CD4-positive, alpha-beta T cell treated with Interferon gamma for 1 hour (primary cell): ENCODE measurements at regions not wholly inside any gene's neighbourhood (a gene's known extent, or its start where the extent isn't known, plus 50 kb on each side); places are given as distances from the start of the nearest gene placed in this dataset.

Source experiments
- DNase-seq: peaks from one replicate; pipeline ENCODE4 v3.0.0-alpha.2; 2020

DNA sequence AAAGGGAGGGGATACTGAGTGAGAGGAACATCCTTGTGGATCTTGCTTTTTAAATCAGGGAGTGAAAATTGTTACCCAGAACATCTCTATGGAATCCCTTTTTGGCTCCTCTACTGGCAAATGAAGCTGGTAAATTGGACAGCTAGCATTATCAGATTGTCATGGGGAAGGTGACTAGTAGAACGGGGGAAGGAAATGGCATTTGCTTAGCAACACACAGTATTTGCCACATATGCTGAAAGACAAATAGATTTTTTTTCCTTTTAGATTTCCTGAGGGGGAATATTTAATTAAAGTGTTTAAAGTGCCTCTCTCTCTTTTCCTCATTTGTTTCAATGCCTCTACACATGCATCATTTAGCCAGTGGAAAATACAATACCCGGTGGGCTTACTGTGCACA lies 573.5 kb downstream of the BCKDHB start:
- DNase-seq, result no peak

DNA sequence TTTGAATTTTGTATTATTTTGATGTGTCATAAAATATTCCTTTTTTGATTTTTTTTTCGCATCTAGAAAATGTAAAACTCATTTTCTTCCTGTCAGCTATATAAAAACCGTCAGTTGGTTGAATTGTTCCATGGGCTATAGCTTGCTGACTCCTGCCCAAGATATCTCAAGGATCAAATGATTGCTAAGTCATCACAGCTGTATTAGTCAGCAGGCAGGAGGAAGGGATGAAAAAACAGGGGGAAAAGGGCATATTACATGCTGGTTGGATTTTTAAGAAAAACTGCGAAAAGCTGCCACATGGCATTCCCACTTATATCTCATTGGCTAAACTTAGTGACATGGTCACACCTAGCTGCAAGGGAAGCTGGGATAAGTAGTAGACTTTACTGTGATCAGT lies 569.9 kb downstream of the BCKDHB start:
- DNase-seq, result no peak

DNA sequence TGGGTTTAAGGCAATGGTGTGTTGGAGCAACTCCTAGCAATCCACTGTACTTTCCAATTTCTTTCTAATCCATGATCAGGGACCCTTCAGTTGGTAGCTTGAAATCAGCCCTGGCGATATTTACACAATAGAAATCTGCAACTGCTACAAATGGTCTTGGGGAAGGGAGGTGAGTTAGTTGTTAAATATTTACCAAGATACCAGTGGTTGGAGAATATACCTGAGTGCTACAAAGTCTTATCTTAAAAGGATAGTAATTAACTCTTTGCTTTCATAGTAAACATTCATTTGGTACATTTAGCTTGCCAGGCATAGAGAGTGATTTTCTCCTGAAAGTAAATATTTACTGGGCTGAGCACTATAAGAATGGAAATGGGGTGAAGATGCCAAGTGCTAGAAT lies 568.2 kb downstream of the BCKDHB start:
- no peak for DNase-seq

DNA sequence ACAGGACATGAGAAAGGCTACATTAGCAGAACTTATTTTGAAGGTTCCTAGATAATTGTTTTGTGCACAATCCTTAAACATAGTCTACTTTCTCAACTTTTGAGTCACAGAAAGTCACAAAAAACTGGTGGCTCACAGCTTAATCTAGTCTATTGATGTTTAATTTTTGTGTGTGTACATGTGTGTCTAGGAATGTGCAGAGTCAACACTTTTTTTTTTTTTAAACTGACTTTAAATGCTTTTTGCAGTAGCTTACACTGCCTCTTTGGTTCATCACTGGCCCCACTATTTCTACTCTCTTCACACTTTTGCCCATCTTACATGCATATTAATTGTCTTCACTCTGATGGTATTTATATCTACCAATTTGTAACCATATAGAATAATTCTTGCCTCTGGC lies 566.9 kb downstream of the BCKDHB start:
- no peak for DNase-seq

DNA sequence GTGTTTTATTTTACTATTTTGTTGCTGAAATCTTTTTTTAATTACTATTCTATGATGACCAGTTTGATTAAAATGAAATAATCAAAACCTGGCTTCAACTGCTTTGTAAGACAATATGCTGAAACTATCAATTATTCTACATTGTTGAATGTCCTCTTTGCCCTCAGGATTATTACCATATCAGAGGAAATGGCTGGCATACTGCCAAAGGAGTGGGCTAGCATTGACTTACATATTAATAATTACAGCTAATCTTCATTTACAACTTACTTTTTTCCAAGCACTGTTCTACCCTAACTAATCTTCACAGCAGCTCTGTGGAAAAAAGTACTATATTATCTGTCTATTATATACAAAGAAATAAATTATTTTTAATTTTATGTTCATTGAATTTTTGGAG lies 560.5 kb downstream of the BCKDHB start:
- DNase-seq, result no peak

DNA sequence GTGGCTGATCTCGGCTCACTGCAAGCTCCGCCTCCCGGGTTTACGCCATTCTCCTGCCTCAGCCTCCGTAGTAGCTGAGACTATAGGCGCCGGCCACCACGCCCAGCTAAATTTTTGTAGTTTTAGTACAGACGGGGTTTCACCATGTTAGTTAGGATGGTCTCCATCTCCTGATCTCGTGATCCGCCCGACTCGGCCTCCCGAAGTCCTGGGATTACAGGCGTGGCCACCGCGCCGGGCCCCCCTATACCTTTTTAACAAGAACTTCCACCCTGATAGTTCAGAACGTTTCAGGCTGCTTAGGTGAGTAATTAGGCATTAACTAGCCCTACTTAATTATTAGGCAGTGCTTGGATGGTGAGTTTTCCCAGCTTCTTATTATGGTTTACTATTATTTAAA lies 552.5 kb downstream of the BCKDHB start:
- DNase-seq, result no peak

DNA sequence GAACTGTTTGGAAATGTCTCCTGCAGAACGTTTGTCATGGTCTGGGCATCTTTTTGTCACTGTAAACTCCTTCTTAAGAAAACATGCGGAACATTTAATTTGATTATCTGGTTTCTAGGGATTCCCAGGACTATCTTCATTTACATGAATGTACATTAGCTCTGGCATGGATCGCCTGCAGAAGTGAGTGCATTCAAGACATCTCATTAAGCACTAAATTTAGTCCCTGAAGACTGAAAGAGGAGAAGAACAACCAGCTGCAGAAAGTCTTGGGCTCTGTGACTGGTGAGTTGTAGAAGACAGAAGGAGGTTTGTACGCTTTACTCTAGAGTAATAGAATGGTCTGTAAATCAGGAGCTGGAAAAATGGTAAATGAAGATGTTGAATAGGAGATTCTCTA lies 540.7 kb downstream of the BCKDHB start:
- no peak for DNase-seq

DNA sequence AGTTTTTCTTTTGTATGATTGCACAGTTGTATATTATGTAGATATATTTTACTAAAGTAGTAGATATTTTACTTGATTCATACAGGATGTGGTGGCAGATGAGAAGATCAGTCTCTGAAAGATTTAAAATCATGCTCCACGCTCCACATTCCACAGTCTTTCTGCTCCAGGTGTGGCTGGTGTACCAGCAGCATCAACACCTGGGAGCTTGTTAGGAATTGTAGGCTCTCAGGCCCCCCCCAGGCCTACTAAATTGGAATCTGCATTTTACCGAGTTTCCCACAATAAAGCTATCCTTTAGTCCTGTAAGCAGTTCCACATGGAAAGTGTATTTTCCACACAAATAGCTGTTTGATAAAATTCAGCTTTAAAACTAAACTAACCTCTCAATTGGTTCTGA lies 537.4 kb downstream of the BCKDHB start:
- no peak for DNase-seq

DNA sequence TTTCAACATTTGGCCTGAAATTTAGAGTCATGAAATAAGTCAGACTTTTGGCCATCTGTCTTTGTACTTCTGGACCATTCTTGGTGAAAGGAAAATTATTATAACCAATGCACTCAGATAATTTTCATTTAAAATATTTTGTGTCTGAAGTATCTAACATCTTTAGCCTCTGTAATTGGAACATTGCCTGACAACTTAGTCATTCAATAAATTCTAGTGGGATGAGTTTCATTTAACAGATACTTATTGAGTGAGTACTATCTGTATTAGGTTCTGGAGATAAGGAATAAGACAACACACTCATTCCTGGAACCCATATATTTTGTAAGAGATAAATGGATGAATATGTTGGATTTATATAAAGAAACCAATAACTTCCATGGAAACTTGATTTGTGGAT lies 536.0 kb downstream of the BCKDHB start:
- no peak for DNase-seq

DNA sequence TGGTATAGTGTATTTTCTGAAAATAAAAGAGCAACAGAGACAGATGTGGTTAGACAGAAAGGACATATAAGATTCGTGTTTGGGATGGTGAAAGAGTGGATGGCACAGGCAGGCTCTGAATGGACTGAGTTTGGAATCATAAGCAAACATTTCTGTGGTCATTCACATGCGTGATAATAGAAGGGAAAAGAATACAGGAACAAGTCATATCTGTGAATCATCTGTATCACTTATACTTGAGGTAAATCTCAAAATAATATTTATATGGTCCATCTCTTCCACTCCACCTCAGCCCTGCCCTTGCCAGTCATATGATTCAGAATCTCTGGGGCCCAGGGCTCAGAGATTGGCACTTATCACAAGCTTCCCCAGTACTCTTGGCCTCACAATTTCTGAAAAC lies 535.1 kb downstream of the BCKDHB start:
- no peak for DNase-seq

DNA sequence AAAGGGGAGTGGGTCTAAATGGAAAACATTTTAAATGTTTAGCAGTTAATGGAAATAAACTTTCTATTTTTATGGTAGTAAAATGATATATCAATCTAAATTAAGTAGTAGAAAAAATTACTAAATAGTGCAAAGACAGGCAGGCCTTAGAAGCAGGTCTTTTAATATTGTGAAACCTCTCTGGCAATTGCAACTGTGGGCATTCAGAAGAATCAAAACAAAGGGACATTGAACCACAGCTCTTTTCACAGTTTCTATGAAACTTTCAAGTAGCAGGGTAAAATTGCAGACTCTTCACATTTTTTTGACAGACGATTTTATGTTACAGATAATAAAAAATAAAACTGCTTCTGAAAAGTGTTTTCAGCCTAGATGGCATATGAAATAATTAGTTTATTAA lies 533.7 kb downstream of the BCKDHB start:
- no peak for DNase-seq

DNA sequence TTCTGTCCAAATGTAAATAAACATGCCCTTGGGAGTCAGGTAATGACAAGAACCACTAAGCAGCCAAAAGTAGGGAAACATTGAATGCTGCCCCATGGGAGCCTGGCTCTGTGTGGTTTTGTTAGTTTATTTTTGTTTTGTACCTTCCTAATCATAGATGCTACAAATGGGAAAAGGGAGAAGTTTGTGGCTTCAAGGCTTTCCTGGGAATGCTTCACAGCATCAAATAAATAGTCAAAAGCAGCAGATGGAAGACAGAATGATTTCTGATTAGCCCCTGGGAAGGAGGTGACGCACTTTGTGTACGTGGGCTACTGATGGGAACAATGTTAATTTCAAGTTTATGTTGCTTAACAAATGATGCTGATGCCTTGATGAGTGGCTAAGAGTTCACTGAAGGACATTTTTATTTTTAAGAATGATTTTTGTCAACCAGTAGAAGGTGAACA lies 532.7 kb downstream of the BCKDHB start:
- no peak for DNase-seq

DNA sequence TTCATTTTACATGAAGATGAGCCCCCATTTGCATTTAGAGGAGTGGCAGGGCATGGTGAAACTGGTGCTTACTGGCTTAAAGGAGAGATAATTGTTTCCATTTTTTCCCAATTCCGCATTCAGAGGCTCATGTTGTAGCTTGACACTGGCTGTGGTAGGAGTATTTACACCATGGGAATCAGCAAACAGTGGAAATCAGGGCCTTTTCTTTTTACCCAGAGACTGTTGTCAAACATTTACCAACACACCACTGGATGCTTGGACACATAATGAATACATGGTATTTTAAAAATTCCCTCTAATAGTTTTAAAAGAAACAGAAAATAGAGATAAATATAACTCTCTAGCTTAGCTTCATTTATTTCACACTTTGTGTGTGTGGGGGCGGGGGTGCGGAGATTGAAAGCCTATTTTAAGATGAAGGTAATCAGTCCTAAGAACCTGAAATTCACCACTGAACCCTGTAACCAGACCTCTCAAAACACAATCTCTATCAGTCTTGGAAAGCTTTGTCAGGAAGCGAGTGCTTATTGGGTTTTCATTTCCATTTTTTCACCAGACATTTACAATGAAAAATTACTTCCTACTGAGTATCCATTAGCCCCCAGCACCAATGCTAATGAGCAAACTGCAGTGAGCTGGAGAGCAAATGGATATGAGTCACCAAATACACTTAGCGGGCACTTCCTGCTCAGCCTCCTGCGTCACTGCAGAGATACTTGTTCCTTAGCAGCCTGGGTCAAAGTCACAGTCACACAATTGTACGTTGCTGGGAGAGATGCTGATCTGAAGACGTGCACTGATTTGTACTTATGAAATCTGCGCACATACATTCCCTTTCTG lies 532.0 kb downstream of the BCKDHB start:
- DNase-seq, result peak; percentile 9

DNA sequence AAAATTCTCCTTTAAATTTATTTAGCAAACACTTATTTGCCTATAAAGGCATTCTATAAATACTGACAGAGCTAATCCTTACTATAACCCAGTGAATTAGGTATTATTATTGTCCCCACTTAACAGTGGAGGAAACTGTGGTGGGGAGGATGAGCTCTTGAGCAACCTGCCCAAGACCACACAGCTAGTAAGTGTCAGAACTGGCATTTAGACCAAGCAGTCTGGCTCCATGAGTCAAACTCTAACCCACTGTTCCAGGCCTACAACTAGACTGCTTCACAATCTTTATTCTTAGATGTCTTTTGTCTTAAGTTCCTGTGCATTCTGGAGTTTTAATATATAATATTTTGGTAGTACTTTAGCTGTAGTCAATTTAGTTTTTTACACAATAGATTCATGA lies 530.8 kb downstream of the BCKDHB start:
- no peak for DNase-seq

DNA sequence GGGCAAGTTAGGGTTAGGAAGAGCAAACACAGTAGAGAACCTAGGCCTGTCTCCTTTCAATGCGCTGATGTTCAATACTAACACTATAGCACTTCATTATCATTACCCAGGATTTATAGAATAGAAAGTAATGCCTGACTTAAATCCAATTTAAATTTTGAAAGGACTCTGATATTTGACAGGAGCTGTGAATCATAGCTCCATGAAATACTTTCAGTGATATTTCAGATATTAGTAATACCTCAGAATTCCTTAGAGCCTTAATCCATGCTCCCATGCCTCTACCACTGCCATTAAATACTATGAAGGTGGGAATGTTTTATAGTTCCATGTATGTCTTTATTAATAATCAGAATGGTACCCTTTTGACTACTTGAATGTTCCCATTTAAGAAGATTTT lies 530.2 kb downstream of the BCKDHB start:
- DNase-seq, result no peak

DNA sequence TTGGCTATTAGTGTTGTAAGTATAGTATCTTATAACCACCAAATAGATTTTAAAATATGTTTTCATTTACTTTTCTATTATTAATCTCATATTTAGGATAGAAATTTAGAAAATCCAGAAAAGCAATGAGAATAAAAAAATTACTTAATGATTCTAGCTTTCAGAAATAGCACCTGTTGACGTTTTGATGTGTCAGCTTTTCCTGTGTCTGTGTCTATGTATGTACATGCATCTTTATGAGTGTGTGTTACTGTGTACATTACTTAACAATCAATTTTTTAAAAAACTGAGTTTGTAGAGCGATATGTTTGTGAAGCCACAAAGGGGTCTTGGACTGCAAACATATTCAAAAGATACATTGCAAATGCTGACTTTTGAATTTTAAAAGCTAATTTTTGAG lies 526.9 kb downstream of the BCKDHB start:
- DNase-seq, result no peak

DNA sequence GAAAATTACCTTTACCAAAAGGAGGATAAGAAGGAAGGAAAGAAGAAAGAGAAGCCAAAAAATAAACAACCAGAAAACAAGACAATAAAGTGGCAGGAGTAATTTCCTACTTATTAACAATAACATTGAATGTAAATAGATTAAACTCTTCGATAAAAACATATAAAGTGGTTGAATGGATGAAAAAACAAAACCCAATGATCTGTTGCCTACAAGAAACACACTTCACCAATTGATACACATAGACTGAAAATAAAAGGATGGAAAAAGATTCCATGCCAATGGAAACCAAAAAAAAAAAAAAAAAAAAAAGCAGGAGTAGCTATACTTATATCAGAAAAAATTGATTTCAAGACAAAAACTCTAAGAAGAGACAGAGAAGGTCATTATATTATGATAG lies 518.9 kb downstream of the BCKDHB start:
- DNase-seq, result no peak

DNA sequence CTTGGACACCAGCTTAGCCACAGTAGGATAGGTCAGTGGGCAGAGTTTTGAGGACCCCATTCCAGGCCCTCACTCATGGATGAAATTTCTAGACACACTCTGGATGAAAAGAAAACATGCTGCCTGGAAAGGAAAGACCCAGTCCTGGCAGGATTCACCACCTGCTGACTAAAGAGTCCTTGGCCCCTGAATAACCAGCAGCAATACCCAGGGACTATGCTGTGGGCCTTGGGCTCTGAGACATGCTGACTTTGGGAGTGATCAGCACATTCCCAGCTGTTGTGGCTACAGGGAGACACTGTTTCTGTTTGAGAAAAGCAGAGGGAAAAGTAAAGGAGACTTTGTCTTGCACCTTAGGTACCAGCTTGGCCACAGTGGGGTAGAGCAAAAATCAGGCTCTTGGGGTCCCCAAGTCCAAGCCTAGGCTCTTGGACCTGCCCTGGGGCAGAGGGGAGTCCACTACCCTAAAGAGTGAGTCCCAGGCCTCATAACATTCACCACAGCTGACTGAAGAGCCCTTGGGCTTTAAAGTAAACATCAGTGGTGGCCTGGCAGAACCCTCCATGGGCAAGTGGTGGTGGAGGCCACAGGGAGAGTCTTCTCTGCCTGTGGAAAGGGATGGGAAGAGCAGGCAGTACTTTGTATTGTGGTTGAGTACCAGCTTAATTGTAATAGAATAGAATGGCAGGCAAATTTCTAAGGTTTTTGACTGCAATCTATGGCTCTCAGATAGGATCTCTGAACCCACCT lies 516.8 kb downstream of the BCKDHB start:
- DNase-seq, result no peak

DNA sequence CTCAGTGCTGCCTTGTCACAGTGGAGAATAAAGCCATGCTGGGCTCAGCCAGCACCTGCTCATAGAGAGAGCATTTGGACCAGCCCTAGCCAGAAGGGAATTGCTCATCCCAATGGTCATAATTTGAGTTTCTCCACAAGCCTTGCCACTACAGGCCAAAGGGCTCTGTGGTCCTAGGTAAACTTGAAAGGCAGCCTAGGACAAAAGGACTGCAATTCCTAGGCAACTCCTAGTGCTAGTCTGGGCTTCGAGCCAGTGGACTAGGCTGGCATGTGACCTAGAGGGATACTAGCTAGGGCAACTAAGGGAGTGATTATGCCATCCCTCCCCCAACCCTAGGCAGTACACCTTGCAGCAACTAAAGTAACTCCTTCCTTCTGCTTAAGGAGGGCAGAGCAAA lies 516.2 kb downstream of the BCKDHB start:
- no peak for DNase-seq

DNA sequence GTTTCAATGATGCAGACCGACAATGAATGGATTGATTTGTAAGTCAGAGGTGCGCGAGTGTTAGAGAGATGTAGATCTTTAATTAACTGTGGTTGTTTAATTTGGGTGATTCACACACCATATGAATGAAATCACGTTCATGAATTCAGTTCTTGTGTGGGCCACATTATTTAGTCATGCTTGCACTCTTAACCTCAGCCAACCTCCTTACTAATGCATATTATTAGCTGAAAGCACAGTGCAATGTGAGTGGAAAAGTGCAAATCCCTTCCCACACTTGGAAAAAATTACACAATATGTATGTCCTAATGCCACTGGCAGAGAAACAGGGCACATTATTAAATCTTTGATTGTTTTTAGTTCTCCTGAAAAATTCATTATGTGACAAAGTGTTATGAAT lies 512.5 kb downstream of the BCKDHB start:
- no peak for DNase-seq

DNA sequence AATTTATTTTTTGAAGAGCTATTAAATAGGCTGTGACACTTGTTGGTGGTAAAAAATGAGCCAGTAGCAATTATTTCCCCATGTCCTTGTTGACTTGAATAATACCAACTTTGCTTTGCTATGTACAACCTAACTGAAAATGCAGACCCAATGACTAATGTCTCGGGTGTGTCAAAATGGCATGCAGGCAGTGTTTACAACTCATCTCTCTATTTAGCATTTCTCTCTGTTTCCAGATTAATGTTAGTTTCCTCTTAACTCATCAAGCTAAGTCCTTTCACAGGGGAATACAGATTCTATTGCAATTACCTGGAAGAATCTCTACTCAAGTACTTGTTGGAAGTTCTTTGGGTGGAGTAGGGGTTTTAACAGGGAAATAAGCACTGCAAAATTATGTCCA lies 504.4 kb downstream of the BCKDHB start:
- DNase-seq, result no peak

DNA sequence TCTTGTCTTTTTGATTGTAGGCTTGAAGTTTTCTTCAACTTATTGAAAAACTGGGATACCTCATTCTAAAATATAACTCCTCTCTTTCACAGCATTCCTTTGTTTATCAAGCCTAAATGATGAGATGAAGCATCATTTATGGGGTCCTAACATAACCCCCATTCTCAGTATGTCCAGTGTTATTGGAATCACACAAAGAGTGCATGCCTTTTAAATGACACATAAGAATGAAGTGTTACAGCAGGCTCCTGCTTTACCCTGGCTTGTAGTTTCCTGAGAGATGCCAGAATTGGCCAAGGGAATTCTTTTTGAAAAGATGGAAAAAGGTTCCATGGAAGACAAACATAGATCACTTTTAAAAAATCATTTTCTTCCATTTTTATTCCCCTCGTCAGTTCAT lies 502.4 kb downstream of the BCKDHB start:
- no peak for DNase-seq

DNA sequence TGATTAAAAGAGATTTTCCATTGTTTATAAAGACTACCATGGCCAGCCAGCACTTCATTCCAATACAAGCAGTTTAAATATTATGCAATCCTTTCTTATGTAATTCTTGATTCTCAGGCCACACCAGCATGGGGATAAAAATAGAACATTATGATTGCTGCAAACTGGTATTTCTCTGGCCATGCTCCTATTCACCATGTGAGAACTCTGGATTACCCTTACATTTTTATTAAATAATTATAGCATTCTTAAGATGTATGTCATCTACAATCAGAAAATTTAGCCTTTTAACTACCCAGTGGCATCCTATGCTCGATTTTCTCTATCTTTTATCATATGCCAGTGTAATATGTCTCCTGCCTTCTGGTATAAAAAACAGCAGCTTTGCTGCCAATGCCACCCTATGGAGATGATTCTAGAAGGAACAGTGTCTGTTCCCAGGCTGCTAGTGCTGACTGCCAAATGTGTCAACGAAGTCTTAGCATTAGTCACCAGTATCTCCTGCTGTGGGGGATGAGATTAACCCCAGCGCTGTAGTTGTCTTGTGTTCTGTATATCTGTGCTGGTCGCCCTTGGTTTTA lies 501.4 kb downstream of the BCKDHB start:
- no peak for DNase-seq
